ENCODE measurements at regions not wholly inside any gene's neighbourhood (a gene's known extent, or its start where the extent isn't known, plus 50 kb on each side); places are given as distances from the start of the nearest gene placed in this dataset.

DNA sequence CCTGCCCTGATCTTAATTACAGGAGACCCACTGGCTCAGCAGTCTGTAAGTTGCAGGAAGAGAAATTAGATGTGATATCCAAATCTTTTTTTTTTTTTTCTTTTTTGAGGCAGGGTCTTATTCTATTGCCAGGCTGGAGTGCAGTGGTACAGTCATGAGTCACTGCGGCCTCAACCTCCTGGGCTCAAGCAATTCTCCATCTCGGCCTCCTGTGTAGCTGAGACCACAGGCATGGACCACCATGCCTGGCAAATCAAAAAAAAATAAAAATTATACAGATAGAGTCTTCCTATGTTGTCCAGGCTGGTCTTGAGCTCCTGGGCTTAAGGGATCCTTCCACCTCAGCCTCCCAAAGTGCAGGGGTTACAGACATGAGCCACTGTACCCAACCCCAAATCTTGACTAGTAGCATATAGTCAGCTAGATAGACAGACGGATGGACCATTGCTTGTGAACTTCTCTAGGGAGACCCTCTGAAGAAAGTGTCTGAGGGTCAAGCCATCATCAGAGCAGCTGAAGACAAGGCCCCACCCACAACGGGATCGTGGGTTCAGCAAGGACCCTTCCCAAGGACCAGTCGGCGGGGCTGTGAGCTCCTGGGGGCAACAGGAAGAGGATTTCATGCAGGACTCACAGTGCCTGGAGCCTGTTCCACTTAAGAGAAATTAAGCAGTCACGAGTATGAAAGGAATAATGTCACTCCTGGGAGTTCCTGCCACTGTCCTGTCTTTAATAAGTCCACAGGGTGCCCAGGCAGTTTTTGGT lies 222.7 kb downstream of the ANKRD60 start:
- H3K27me3 ChIP-seq (ENCODE audit: control insufficient read depth, extremely low read depth, insufficient read depth, low read length), result peaks cover 11% of the 10 kb centered on the region
- no peak for DNase-seq (ENCODE audit: low read depth, low spot score)
- no peak overlapping the region for H2AFZ ChIP-seq (ENCODE audit: control insufficient read depth, low read length)
- no peaks in the 10 kb centered on the region for H3K9me1 ChIP-seq (ENCODE audit: control insufficient read depth, extremely low read depth, insufficient read depth, low read length)
- TF ChIP-seq EZH2 (IDR thresholded peaks at IDR 0.05; ENCODE audit: low read length) (no peak), CTCF (optimal IDR thresholded peaks at IDR 0.05 in 1 of 3, IDR thresholded peaks at IDR 0.05 in 1 of 3, conservative IDR thresholded peaks at IDR 0.05 in 1 of 3; ENCODE audit: extremely low read depth in 1 of 3, insufficient read depth in 2 of 3, low read length in 3 of 3) (no peak)
- no peak overlapping the region for H3K4me3 ChIP-seq (ENCODE audit: control insufficient read depth in 2 of 3, extremely low read depth in 1 of 3, insufficient read depth in 2 of 3, low read depth in 1 of 3, low read length in 3 of 3)
- no peaks in the 10 kb centered on the region for H3K9me3 ChIP-seq (ENCODE audit: control insufficient read depth, low read depth, low read length)
- H3K4me1 ChIP-seq (ENCODE audit: control insufficient read depth, extremely low read depth, insufficient read depth, low read length), result peaks cover 3% of the 10 kb centered on the region
- H3K4me2 ChIP-seq (ENCODE audit: control insufficient read depth, extremely low read depth, insufficient read depth, low read depth, low read length), result no peak overlapping the region
- H3K9ac ChIP-seq (ENCODE audit: control insufficient read depth, extremely low read depth, insufficient read depth, low read length), result no peak overlapping the region
- no peaks in the 10 kb centered on the region for H3K36me3 ChIP-seq (ENCODE audit: control insufficient read depth in 2 of 2, extremely low read depth in 1 of 2, insufficient read depth in 2 of 2, low read length in 2 of 2)
- H3K27ac ChIP-seq (ENCODE audit: control insufficient read depth, insufficient read depth, low read length), result no peak overlapping the region
- dilution Hi-C loops (cut with MboI; ENCODE audit: extremely low pct_ligation_motif_present, low sequenced_read_pairs), result no loop called here
- H4K20me1 ChIP-seq (ENCODE audit: control insufficient read depth, extremely low read depth, insufficient read depth, low read length), result no peaks in the 10 kb centered on the region
- H3K79me2 ChIP-seq (ENCODE audit: control insufficient read depth, insufficient read depth, low read length), result no peaks in the 10 kb centered on the region
- FAIRE-seq, result no peak

DNA sequence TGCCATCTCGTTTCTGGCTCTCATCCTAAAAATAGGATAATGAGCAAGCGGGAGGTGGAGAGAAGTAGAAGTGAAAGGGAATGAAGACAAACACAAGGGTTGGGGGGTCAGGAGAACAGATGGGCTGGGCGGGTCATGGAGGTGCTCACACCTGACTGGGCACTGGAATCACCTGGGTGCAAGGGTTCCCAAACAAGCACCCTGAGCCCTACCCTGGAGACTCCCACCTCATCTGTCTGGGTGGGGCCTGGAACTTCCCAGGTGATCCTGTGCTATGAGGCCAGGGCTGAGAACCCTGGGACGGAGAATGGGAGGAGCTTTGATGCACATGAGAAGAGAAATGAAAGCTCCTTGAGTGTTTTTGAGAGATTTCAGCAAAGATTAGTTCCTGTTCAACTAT lies 223.6 kb downstream of the ANKRD60 start:
- Histone ChIP-seq H3K36me3 (ENCODE audit: control insufficient read depth in 2 of 2, extremely low read depth in 1 of 2, insufficient read depth in 2 of 2, low read length in 2 of 2) (no peaks in the 10 kb centered on the region), H3K27me3 (ENCODE audit: control insufficient read depth, extremely low read depth, insufficient read depth, low read length) (peaks cover 11% of the 10 kb centered on the region), H3K27ac (ENCODE audit: control insufficient read depth, insufficient read depth, low read length) (no peak overlapping the region), H4K20me1 (ENCODE audit: control insufficient read depth, extremely low read depth, insufficient read depth, low read length) (no peaks in the 10 kb centered on the region), H3K4me2 (ENCODE audit: control insufficient read depth, extremely low read depth, insufficient read depth, low read depth, low read length) (no peak overlapping the region), H2AFZ (ENCODE audit: control insufficient read depth, low read length) (no peak overlapping the region), H3K9me3 (ENCODE audit: control insufficient read depth, low read depth, low read length) (no peaks in the 10 kb centered on the region), H3K4me1 (ENCODE audit: control insufficient read depth, extremely low read depth, insufficient read depth, low read length) (peaks cover under 1% of the 10 kb centered on the region), H3K9me1 (ENCODE audit: control insufficient read depth, extremely low read depth, insufficient read depth, low read length) (no peaks in the 10 kb centered on the region), H3K4me3 (ENCODE audit: control insufficient read depth in 2 of 3, extremely low read depth in 1 of 3, insufficient read depth in 2 of 3, low read depth in 1 of 3, low read length in 3 of 3) (no peak overlapping the region), H3K79me2 (ENCODE audit: control insufficient read depth, insufficient read depth, low read length) (no peaks in the 10 kb centered on the region), H3K9ac (ENCODE audit: control insufficient read depth, extremely low read depth, insufficient read depth, low read length) (no peak overlapping the region)
- DNase-seq (ENCODE audit: low read depth, low spot score), result no peak
- dilution Hi-C loops (cut with MboI; ENCODE audit: extremely low pct_ligation_motif_present, low sequenced_read_pairs), result no loop called here
- TF ChIP-seq CTCF (optimal IDR thresholded peaks at IDR 0.05 in 1 of 3, IDR thresholded peaks at IDR 0.05 in 1 of 3, conservative IDR thresholded peaks at IDR 0.05 in 1 of 3; ENCODE audit: extremely low read depth in 1 of 3, insufficient read depth in 2 of 3, low read length in 3 of 3), result no peak
- TF ChIP-seq EZH2 (IDR thresholded peaks at IDR 0.05; ENCODE audit: low read length), result no peak
- no peak for FAIRE-seq
